SK-N-SH (cell line): ENCODE measurements at regions not wholly inside any gene's neighbourhood (a gene's known extent, or its start where the extent isn't known, plus 50 kb on each side); places are given as distances from the start of the nearest gene placed in this dataset.

Source experiments
- CTCF ChIP-seq: fragments of 200-600 bp; sonication (generic); IDR thresholded peaks from 2 replicates; pipeline ENCODE4 v1.6.1; 2017; ENCODE audit warnings: antibody characterized with exemption, mild to moderate bottlenecking, moderate library complexity
- EP300 ChIP-seq, 2 experiments: IDR thresholded peaks; 2 replicates each; pipeline versions ENCODE4 v1.4.0 to v1.6.1; 2012; ENCODE audit warnings: borderline replicate concordance in 1 of 2, low read depth in 1 of 2, low read length in 1 of 2
- FOXJ3 ChIP-seq: sonication (generic); formaldehyde crosslinking; IDR thresholded peaks from 2 replicates; pipeline ENCODE4 v1.5.1; 2020; ENCODE audit warnings: mild to moderate bottlenecking, missing genetic modification reagents
- FOXM1 ChIP-seq: IDR thresholded peaks from 2 replicates; pipeline ENCODE4 v1.4.0; 2012; ENCODE audit warnings: low read depth, mild to moderate bottlenecking
- GATA2 ChIP-seq: sonication (generic); formaldehyde crosslinking; IDR thresholded peaks from 2 replicates; pipeline ENCODE4 v1.5.0; 2020; ENCODE audit warnings: mild to moderate bottlenecking, missing genetic modification reagents
- JUND ChIP-seq: IDR thresholded peaks from 2 replicates; pipeline ENCODE4 v1.4.0; 2012
- MXI1 ChIP-seq: IDR thresholded peaks from 2 replicates; pipeline ENCODE4 v1.6.1; 2012; ENCODE audit warnings: mild to moderate bottlenecking, low read depth, low read length, improper control_type of control experiment
- REST ChIP-seq: IDR thresholded peaks from 2 replicates; pipeline ENCODE4 v1.6.1; 2012; ENCODE audit warnings: mild to moderate bottlenecking, low read depth, low read length, moderate library complexity
- RXRA ChIP-seq: IDR thresholded peaks from 2 replicates; pipeline ENCODE4 v1.4.0; 2012; ENCODE audit warnings: low read depth, mild to moderate bottlenecking, borderline replicate concordance
- SIN3A ChIP-seq: IDR thresholded peaks from 2 replicates; pipeline ENCODE4 v1.6.1; 2012; ENCODE audit warnings: low read depth, mild to moderate bottlenecking, low read length, moderate library complexity, borderline replicate concordance
- TAF1 ChIP-seq: IDR thresholded peaks from 2 replicates; pipeline ENCODE4 v1.6.1; 2012; ENCODE audit warnings: low read depth, mild to moderate bottlenecking, low read length, moderate library complexity, borderline replicate concordance
- USF1 ChIP-seq: IDR thresholded peaks from 2 replicates; pipeline ENCODE4 v1.4.0; 2012; ENCODE audit warnings: low read depth, borderline replicate concordance

- TF ChIP-seq MXI1 (no peak), CTCF (no peak), USF1 (no peak), FOXM1 (no peak), REST (no peak), GATA2 (CRISPR knock-in tag) (no peak), EP300 (IDR thresholded peaks at IDR 0.05; ENCODE audit: borderline replicate concordance in 1 of 2, low read depth in 1 of 2, low read length in 1 of 2) (no peak), JUND (no peak), RXRA (no peak), SIN3A (no peak), TAF1 (no peak), FOXJ3 (no peak)
These were observed 420.9 kb downstream of the PRDM2 start for GRCh38 chr1:14120895-14121294.
